ENCODE measurements at regions not wholly inside any gene's neighbourhood (a gene's known extent, or its start where the extent isn't known, plus 50 kb on each side); places are given as distances from the start of the nearest gene placed in this dataset.

DNA sequence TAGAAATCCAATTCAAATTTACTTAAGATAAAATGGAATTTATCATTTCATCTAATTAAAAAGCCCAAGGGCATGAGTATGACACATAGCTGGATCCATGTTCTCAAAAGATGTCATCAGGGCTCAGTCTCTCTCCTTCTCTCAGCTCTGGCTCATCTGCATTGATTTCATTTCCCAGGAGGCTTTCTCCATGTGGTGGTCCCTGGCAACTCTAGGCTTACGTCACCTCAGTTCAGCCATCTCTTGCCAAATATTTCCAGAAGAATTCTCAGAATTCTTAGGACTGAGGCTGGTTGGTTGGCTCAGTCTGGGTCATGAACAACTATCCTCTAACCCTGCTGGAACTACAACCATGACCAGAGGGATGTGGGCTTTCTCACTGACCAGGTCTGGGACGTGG, 65.3 kb downstream of the FOS start:
- Histone ChIP-seq H3K56ac (ENCODE audit: insufficient read length, low read depth, low read length) (no peak overlapping the region), H3T11ph (ENCODE audit: low read length) (no peak overlapping the region), H3K27me3 (ENCODE audit: insufficient read depth, low read length) (no peaks in the 10 kb centered on the region), H4K8ac (replicated peaks; ENCODE audit: insufficient read length, low read depth, low read length) (no peak overlapping the region), H3K4me1 (ENCODE audit: insufficient read depth, low read length) (no peaks in the 10 kb centered on the region), H3K23ac (ENCODE audit: insufficient read length, low read depth, low read length) (no peak overlapping the region), H4K20me1 (ENCODE audit: control insufficient read depth, insufficient read depth, insufficient read length) (no peaks in the 10 kb centered on the region), H2BK20ac (ENCODE audit: low read depth, low read length, poor library complexity, severe bottlenecking) (no peak overlapping the region), H2BK12ac (ENCODE audit: insufficient read length, low read depth, low read length) (no peak overlapping the region), H3K14ac (ENCODE audit: insufficient read depth, low read length) (no peak overlapping the region), H3K9me3 (ENCODE audit: control insufficient read depth, low read depth, low read length) (no peaks in the 10 kb centered on the region), H4K91ac (ENCODE audit: insufficient read length, low read depth, low read length) (no peak overlapping the region), H2AFZ (ENCODE audit: low read length) (no peak overlapping the region), H2BK15ac (ENCODE audit: low read depth, low read length) (no peak overlapping the region), H3K23me2 (ENCODE audit: insufficient read length, low read depth, low read length, poor library complexity, severe bottlenecking) (no peaks in the 10 kb centered on the region), H3K27ac (ENCODE audit: insufficient read length, low read depth, low read length) (no peak overlapping the region), H3K79me2 (ENCODE audit: insufficient read depth, low read length) (no peaks in the 10 kb centered on the region), H3K4me2 (ENCODE audit: insufficient read depth, insufficient read length, low read length) (no peak overlapping the region), H2BK5ac (ENCODE audit: insufficient read length, low read length) (no peak overlapping the region), H4K5ac (ENCODE audit: insufficient read length, low read depth, low read length) (no peak overlapping the region), H2AK5ac (ENCODE audit: insufficient read length, low read length) (no peak overlapping the region), H3K4ac (ENCODE audit: low read depth, low read length) (no peak overlapping the region), H2BK120ac (ENCODE audit: low read depth, low read length, poor library complexity, severe bottlenecking) (no peak overlapping the region), H3K9ac (ENCODE audit: extremely low read depth, insufficient read length, low read length) (no peak overlapping the region), H3K79me1 (ENCODE audit: insufficient read depth, low read depth, low read length, poor library complexity, severe bottlenecking) (no peaks in the 10 kb centered on the region), H3K18ac (ENCODE audit: insufficient read length, low read depth, low read length) (no peak overlapping the region)
- H3K9me3 Mint-ChIP-seq, result peaks cover 7 to 10% of the 10 kb centered on the region in 2 experiments
- TF ChIP-seq, protein P1, sequence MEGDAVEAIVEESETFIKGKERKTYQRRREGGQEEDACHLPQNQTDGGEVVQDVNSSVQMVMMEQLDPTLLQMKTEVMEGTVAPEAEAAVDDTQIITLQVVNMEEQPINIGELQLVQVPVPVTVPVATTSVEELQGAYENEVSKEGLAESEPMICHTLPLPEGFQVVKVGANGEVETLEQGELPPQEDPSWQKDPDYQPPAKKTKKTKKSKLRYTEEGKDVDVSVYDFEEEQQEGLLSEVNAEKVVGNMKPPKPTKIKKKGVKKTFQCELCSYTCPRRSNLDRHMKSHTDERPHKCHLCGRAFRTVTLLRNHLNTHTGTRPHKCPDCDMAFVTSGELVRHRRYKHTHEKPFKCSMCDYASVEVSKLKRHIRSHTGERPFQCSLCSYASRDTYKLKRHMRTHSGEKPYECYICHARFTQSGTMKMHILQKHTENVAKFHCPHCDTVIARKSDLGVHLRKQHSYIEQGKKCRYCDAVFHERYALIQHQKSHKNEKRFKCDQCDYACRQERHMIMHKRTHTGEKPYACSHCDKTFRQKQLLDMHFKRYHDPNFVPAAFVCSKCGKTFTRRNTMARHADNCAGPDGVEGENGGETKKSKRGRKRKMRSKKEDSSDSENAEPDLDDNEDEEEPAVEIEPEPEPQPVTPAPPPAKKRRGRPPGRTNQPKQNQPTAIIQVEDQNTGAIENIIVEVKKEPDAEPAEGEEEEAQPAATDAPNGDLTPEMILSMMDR (conservative IDR thresholded peaks at IDR 0.05), result no peak
- H3K27me3 Mint-ChIP-seq (ENCODE audit: low read depth), result peaks cover 2% of the 10 kb centered on the region; the same call in 1 of the 2 replicates
- no peak overlapping the region for H3K27ac Mint-ChIP-seq
- H3K4me1 Mint-ChIP-seq, result peaks cover 9 to 13% of the 10 kb centered on the region in 2 experiments
- no CpG with 5 or more reads among the region's 2 CpGs for WGBS (ENCODE audit: extremely low coverage, insufficient read length, low lambda C conversion rate)
- DNase-seq, result no peak
- H3K36me3 Mint-ChIP-seq (ENCODE audit: insufficient read depth in 1 of 3, low read depth in 3 of 3), result peaks cover 0 to 5% (median 0%) of the 10 kb centered on the region in 3 experiments; a peak in 2 of 7 replicates
- no peak overlapping the region for H3K4me3 Mint-ChIP-seq

Data from H9 (cell line).